GM18505 (cell line): ENCODE measurements at regions not wholly inside any gene's neighbourhood (a gene's known extent, or its start where the extent isn't known, plus 50 kb on each side); places are given as distances from the start of the nearest gene placed in this dataset.

ENCODE experiments used
- ATAC-seq: cut with Tn5 transposase; IDR thresholded peaks from one replicate; pipeline ENCODE4 v1.9.1; 2021; ENCODE audit not compliant: unreplicated experiment
- POLR2A ChIP-seq: IDR thresholded peaks from 4 replicates; pipeline ENCODE4 v1.6.1; 2011; ENCODE audit warnings: borderline replicate concordance; ENCODE audit not compliant: insufficient read depth, insufficient read length; ENCODE audit errors: extremely low read depth

- TF ChIP-seq POLR2A = no peak
- no peak for ATAC-seq
Measured at GRCh38 chr6:62889240-62889639, 322.0 kb upstream of the FKBP1C start.

- ATAC-seq = no peak
- no peak for TF ChIP-seq POLR2A
Measured at GRCh38 chr6:62891065-62891647, 320.1 kb upstream of the FKBP1C start.

- ATAC-seq = no peak
Measured at GRCh38 chr6:62894114-62894513, 317.2 kb upstream of the FKBP1C start.

GRCh38 chr6:62903266-62903665 is 308.0 kb upstream of the FKBP1C start:
- TF ChIP-seq POLR2A = no peak
- no peak for ATAC-seq

More at GRCh38 chr6:62894114-62894513, 317.2 kb upstream of the FKBP1C start:
- no peak for TF ChIP-seq POLR2A

GRCh38 chr6:62904687-62905086 is 306.6 kb upstream of the FKBP1C start:
- no peak for TF ChIP-seq POLR2A
- ATAC-seq = no peak

GRCh38 chr6:62914530-62914929 is 296.7 kb upstream of the FKBP1C start:
- ATAC-seq = no peak
- no peak for TF ChIP-seq POLR2A

- ATAC-seq = no peak
- no peak for TF ChIP-seq POLR2A
Measured at GRCh38 chr6:62923728-62924127, 287.5 kb upstream of the FKBP1C start.

GRCh38 chr6:62940848-62941247 is 270.4 kb upstream of the FKBP1C start:
- ATAC-seq = no peak
- no peak for TF ChIP-seq POLR2A

- TF ChIP-seq POLR2A = no peak
Measured at GRCh38 chr6:62942000-62942399, 269.3 kb upstream of the FKBP1C start.

GRCh38 chr6:62968834-62969233 is 242.4 kb upstream of the FKBP1C start:
- no peak for TF ChIP-seq POLR2A
- ATAC-seq = no peak

More at GRCh38 chr6:62942000-62942399, 269.3 kb upstream of the FKBP1C start:
- ATAC-seq = no peak

GRCh38 chr6:62971976-62972658 is 239.2 kb upstream of the FKBP1C start:
- no peak for ATAC-seq
- no peak for TF ChIP-seq POLR2A

- no peak for ATAC-seq
- no peak for TF ChIP-seq POLR2A
Measured at GRCh38 chr6:62974452-62974851, 236.8 kb upstream of the FKBP1C start.

GRCh38 chr6:62976566-62976965 is 234.7 kb upstream of the FKBP1C start:
- no peak for TF ChIP-seq POLR2A
- no peak for ATAC-seq

GRCh38 chr6:62978920-62979319 is 232.3 kb upstream of the FKBP1C start:
- ATAC-seq = no peak
- no peak for TF ChIP-seq POLR2A
